ENCODE measurements at regions not wholly inside any gene's neighbourhood (a gene's known extent, or its start where the extent isn't known, plus 50 kb on each side); places are given as distances from the start of the nearest gene placed in this dataset.

DNA sequence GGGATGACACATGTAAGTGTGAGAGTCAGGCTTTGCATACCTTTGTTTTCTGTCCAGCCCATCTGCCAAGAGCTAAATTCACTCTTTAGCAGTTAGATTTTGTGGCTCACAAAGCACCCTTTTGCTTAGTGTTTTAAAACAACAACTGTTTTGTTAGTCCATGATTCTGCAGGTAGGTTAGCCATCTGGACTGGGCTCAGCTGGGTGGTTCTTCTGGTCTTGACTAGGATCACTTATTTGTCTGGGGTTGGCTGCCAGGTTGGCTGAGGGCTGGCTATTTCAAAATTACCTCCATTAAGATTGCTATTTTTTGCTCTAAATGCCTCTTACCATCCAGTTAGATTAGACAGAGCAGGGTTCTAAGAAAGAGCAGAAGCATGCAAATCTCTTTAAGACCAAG lies 489.3 kb downstream of the BTBD3 start:
- Mint-ChIP-seq H3K36me3 (no peaks in the 10 kb centered on the region), H3K27ac (no peak overlapping the region), H3K27me3 (ENCODE audit: low read depth in 3 of 3) (no peaks in the 10 kb centered on the region), H3K4me3 (no peak overlapping the region), H3K9me3 (peaks cover 8 to 25% (median 16%) of the 10 kb centered on the region in 7 donors), H3K4me1 (no peaks in the 10 kb centered on the region)
- no peak for DNase-seq
- H3K4me3 ChIP-seq (replicated peaks in 1 of 3; ENCODE audit: low read depth in 2 of 3, low read length in 3 of 3), result no peak overlapping the region
- no peaks in the 10 kb centered on the region for H3K27me3 ChIP-seq (ENCODE audit: control insufficient read depth in 2 of 2, insufficient read depth in 2 of 2, low read length in 2 of 2)
- H3K4me1 ChIP-seq (ENCODE audit: control insufficient read depth in 1 of 2, insufficient read depth in 2 of 2, low read length in 2 of 2), result no peaks in the 10 kb centered on the region
- H2AFZ ChIP-seq (ENCODE audit: insufficient read depth, low read depth, low read length, poor library complexity, severe bottlenecking), result no peak overlapping the region
- intact Hi-C loops (cut with micrococcal nuclease), result no loop called here
- H3K9me3 ChIP-seq (replicated peaks in 1 of 2; ENCODE audit: control insufficient read depth in 1 of 2, insufficient read depth in 1 of 2, low read length in 2 of 2), result peaks cover 30 to 32% of the 10 kb centered on the region in 2 donors
- no peaks in the 10 kb centered on the region for H4K20me1 ChIP-seq (ENCODE audit: insufficient read depth, low read length)
- no peak overlapping the region for H3K4me2 ChIP-seq (replicated peaks; ENCODE audit: extremely low read depth, low read length, poor library complexity, severe bottlenecking)
- TF ChIP-seq, protein P1, sequence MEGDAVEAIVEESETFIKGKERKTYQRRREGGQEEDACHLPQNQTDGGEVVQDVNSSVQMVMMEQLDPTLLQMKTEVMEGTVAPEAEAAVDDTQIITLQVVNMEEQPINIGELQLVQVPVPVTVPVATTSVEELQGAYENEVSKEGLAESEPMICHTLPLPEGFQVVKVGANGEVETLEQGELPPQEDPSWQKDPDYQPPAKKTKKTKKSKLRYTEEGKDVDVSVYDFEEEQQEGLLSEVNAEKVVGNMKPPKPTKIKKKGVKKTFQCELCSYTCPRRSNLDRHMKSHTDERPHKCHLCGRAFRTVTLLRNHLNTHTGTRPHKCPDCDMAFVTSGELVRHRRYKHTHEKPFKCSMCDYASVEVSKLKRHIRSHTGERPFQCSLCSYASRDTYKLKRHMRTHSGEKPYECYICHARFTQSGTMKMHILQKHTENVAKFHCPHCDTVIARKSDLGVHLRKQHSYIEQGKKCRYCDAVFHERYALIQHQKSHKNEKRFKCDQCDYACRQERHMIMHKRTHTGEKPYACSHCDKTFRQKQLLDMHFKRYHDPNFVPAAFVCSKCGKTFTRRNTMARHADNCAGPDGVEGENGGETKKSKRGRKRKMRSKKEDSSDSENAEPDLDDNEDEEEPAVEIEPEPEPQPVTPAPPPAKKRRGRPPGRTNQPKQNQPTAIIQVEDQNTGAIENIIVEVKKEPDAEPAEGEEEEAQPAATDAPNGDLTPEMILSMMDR (IDR thresholded peaks at IDR 0.05), result no peak
- H3K9ac ChIP-seq (ENCODE audit: insufficient read depth, low read length, poor library complexity, severe bottlenecking), result no peak overlapping the region
- no peaks in the 10 kb centered on the region for H3K79me2 ChIP-seq (ENCODE audit: insufficient read depth, low read length)
- H3K27ac ChIP-seq (ENCODE audit: low read depth in 1 of 2, low read length in 2 of 2), result no peak overlapping the region
- no peaks in the 10 kb centered on the region for H3K36me3 ChIP-seq (replicated peaks in 1 of 2; ENCODE audit: control insufficient read depth in 1 of 2, insufficient read depth in 2 of 2, low read length in 2 of 2)

DNA sequence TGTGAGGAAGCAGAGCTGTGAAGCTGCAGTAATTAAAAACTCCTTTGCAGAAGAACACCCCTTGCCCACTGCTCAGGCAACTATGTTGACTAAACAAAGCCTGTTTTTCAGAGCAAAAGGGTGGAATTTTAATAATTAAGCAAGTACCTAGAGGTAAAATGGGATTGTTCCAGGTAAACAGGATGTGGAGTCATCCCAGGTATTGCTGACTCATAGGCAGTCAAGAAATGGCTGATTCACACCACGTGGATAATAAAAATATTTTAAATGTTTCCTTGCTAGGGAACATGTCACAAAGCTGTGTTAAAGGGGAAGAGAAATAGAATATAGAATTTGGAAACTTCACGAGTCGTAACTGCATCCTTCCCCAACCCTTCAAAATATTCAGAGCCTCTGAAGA lies 491.8 kb downstream of the BTBD3 start:
- no peak overlapping the region for H3K4me3 Mint-ChIP-seq
- Histone ChIP-seq H2AFZ (ENCODE audit: insufficient read depth, low read depth, low read length, poor library complexity, severe bottlenecking) (no peak overlapping the region), H4K20me1 (ENCODE audit: insufficient read depth, low read length) (no peaks in the 10 kb centered on the region), H3K27me3 (ENCODE audit: control insufficient read depth in 2 of 2, insufficient read depth in 2 of 2, low read length in 2 of 2) (no peaks in the 10 kb centered on the region), H3K4me1 (ENCODE audit: control insufficient read depth in 1 of 2, insufficient read depth in 2 of 2, low read length in 2 of 2) (no peaks in the 10 kb centered on the region), H3K9ac (ENCODE audit: insufficient read depth, low read length, poor library complexity, severe bottlenecking) (no peak overlapping the region), H3K4me2 (replicated peaks; ENCODE audit: extremely low read depth, low read length, poor library complexity, severe bottlenecking) (no peak overlapping the region), H3K36me3 (replicated peaks in 1 of 2; ENCODE audit: control insufficient read depth in 1 of 2, insufficient read depth in 2 of 2, low read length in 2 of 2) (no peaks in the 10 kb centered on the region), H3K27ac (ENCODE audit: low read depth in 1 of 2, low read length in 2 of 2) (no peak overlapping the region), H3K4me3 (replicated peaks in 1 of 3; ENCODE audit: low read depth in 2 of 3, low read length in 3 of 3) (no peak overlapping the region), H3K79me2 (ENCODE audit: insufficient read depth, low read length) (no peaks in the 10 kb centered on the region), H3K9me3 (replicated peaks in 1 of 2; ENCODE audit: control insufficient read depth in 1 of 2, insufficient read depth in 1 of 2, low read length in 2 of 2) (peaks cover 23 to 25% of the 10 kb centered on the region in 2 donors)
- H3K4me1 Mint-ChIP-seq, result no peaks in the 10 kb centered on the region
- H3K27me3 Mint-ChIP-seq (ENCODE audit: low read depth in 3 of 3), result no peaks in the 10 kb centered on the region
- DNase-seq, result no peak
- no peak overlapping the region for H3K27ac Mint-ChIP-seq
- H3K36me3 Mint-ChIP-seq, result no peaks in the 10 kb centered on the region
- H3K9me3 Mint-ChIP-seq, result peaks cover 2 to 20% (median 13%) of the 10 kb centered on the region in 7 donors
- no CpG with 5 or more reads among the region's 3 CpGs for WGBS (ENCODE audit: insufficient coverage)
- TF ChIP-seq, protein P1 (IDR thresholded peaks at IDR 0.05), result no peak
- intact Hi-C loops (cut with micrococcal nuclease), result no loop called here

All from CD14-positive monocyte (primary cell).